WTC11 (cell line): ENCODE measurements at regions not wholly inside any gene's neighbourhood (a gene's known extent, or its start where the extent isn't known, plus 50 kb on each side); places are given as distances from the start of the nearest gene placed in this dataset.

ENCODE experiments used
- CTCF ChIP-seq: fragments of 200-600 bp; IDR thresholded peaks from 2 replicates; pipeline ENCODE4 v1.8.0; 2022; ENCODE audit warnings: antibody characterized with exemption
- MXD4 ChIP-seq: fragments of 250-450 bp; sonication (Bioruptor Pico); IDR thresholded peaks from 2 replicates; pipeline ENCODE4 v1.8.0; 2021; ENCODE audit warnings: mild to moderate bottlenecking, moderate library complexity, borderline replicate concordance
- SP1 ChIP-seq: sonication (generic); formaldehyde crosslinking; conservative IDR thresholded peaks from 2 replicates; pipeline ENCODE4 v1.8.1; 2022; ENCODE audit warnings: missing genetic modification reagents
- TCF7 ChIP-seq: sonication (generic); formaldehyde crosslinking; IDR thresholded peaks from 2 replicates; pipeline ENCODE4 v1.8.0; 2022; ENCODE audit warnings: mild to moderate bottlenecking, low read depth, missing genetic modification reagents, moderate library complexity
- ZNF671 ChIP-seq: fragments of 250-450 bp; sonication (Bioruptor Pico); IDR thresholded peaks from 2 replicates; pipeline ENCODE4 v1.8.0; 2021; ENCODE audit warnings: mild to moderate bottlenecking
- TF ChIP-seq, protein P1 (sequence below): sonication (generic); formaldehyde crosslinking; IDR thresholded peaks from 2 replicates; pipeline ENCODE4 v1.8.0; 2022; ENCODE audit warnings: mild to moderate bottlenecking, missing genetic modification reagents
- TF ChIP-seq, protein P2 (sequence below): sonication (generic); formaldehyde crosslinking; IDR thresholded peaks from 2 replicates; pipeline ENCODE4 v1.8.1; 2023; ENCODE audit warnings: mild to moderate bottlenecking, moderate library complexity, missing genetic modification reagents
- TF ChIP-seq, protein P3 (sequence below): sonication (generic); formaldehyde crosslinking; IDR thresholded peaks from 2 replicates; pipeline ENCODE4 v1.8.1; 2023; ENCODE audit warnings: mild to moderate bottlenecking, missing genetic modification reagents, moderate library complexity
- TF ChIP-seq, protein P4 (sequence below): fragments of 250-450 bp; sonication (Bioruptor Pico); IDR thresholded peaks from 2 replicates; pipeline ENCODE4 v1.9.0; 2021; ENCODE audit warnings: moderate library complexity, mild to moderate bottlenecking, inconsistent platforms, borderline replicate concordance
- TF ChIP-seq, protein P5 (sequence below): sonication (generic); formaldehyde crosslinking; IDR thresholded peaks from 2 replicates; pipeline ENCODE4 v1.8.0; 2023; ENCODE audit warnings: mild to moderate bottlenecking, missing genetic modification reagents
- TF ChIP-seq, protein P6 (sequence below): sonication (generic); formaldehyde crosslinking; IDR thresholded peaks from 2 replicates; pipeline ENCODE4 v1.8.0; 2023; ENCODE audit warnings: missing genetic modification reagents

DNA sequence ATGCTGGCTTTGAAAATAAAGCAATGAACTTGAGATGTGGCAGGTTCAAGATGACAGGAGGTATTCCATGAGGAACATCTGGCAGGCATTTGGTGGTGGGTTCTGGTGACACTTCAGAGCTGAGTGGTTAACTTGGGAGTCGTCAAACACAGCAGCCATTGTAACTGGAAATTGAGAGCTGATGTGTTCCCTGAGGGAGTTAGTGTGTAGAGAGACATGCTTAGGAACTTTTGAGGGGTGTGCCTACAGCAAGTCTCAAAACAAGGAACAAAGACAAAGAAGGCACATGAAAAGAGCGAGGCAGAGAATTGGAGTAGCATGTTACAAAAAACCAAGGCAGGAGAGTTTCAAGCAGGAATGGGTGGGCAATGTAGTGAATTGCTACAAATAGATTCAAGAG is 53.9 kb upstream of the KL start:
- TF ChIP-seq, protein P1, sequence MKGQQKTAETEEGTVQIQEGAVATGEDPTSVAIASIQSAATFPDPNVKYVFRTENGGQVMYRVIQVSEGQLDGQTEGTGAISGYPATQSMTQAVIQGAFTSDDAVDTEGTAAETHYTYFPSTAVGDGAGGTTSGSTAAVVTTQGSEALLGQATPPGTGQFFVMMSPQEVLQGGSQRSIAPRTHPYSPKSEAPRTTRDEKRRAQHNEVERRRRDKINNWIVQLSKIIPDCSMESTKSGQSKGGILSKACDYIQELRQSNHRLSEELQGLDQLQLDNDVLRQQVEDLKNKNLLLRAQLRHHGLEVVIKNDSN (CRISPR knock-in tag), result no peak
- no peak for TF ChIP-seq TCF7
- TF ChIP-seq CTCF, result no peak
- TF ChIP-seq ZNF671, result no peak
- TF ChIP-seq, protein P2, sequence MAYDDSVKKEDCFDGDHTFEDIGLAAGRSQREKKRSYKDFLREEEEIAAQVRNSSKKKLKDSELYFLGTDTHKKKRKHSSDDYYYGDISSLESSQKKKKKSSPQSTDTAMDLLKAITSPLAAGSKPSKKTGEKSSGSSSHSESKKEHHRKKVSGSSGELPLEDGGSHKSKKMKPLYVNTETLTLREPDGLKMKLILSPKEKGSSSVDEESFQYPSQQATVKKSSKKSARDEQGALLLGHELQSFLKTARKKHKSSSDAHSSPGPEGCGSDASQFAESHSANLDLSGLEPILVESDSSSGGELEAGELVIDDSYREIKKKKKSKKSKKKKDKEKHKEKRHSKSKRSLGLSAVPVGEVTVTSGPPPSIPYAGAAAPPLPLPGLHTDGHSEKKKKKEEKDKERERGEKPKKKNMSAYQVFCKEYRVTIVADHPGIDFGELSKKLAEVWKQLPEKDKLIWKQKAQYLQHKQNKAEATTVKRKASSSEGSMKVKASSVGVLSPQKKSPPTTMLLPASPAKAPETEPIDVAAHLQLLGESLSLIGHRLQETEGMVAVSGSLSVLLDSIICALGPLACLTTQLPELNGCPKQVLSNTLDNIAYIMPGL, result no peak
- TF ChIP-seq, protein P3, sequence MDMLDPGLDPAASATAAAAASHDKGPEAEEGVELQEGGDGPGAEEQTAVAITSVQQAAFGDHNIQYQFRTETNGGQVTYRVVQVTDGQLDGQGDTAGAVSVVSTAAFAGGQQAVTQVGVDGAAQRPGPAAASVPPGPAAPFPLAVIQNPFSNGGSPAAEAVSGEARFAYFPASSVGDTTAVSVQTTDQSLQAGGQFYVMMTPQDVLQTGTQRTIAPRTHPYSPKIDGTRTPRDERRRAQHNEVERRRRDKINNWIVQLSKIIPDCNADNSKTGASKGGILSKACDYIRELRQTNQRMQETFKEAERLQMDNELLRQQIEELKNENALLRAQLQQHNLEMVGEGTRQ (CRISPR knock-in tag), result no peak
- TF ChIP-seq SP1 (CRISPR knock-in tag), result no peak
- no peak for TF ChIP-seq MXD4 (CRISPR knock-in tag)
- TF ChIP-seq, protein P4, sequence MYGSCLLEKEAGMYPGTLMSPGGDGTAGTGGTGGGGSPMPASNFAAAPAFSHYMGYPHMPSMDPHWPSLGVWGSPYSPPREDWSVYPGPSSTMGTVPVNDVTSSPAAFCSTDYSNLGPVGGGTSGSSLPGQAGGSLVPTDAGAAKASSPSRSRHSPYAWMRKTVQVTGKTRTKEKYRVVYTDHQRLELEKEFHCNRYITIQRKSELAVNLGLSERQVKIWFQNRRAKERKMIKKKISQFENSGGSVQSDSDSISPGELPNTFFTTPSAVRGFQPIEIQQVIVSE (CRISPR knock-in tag), result no peak
- TF ChIP-seq, protein P5, sequence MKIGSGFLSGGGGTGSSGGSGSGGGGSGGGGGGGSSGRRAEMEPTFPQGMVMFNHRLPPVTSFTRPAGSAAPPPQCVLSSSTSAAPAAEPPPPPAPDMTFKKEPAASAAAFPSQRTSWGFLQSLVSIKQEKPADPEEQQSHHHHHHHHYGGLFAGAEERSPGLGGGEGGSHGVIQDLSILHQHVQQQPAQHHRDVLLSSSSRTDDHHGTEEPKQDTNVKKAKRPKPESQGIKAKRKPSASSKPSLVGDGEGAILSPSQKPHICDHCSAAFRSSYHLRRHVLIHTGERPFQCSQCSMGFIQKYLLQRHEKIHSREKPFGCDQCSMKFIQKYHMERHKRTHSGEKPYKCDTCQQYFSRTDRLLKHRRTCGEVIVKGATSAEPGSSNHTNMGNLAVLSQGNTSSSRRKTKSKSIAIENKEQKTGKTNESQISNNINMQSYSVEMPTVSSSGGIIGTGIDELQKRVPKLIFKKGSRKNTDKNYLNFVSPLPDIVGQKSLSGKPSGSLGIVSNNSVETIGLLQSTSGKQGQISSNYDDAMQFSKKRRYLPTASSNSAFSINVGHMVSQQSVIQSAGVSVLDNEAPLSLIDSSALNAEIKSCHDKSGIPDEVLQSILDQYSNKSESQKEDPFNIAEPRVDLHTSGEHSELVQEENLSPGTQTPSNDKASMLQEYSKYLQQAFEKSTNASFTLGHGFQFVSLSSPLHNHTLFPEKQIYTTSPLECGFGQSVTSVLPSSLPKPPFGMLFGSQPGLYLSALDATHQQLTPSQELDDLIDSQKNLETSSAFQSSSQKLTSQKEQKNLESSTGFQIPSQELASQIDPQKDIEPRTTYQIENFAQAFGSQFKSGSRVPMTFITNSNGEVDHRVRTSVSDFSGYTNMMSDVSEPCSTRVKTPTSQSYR, result no peak
- TF ChIP-seq, protein P6, sequence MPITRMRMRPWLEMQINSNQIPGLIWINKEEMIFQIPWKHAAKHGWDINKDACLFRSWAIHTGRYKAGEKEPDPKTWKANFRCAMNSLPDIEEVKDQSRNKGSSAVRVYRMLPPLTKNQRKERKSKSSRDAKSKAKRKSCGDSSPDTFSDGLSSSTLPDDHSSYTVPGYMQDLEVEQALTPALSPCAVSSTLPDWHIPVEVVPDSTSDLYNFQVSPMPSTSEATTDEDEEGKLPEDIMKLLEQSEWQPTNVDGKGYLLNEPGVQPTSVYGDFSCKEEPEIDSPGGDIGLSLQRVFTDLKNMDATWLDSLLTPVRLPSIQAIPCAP (CRISPR knock-in tag), result no peak
